Islet of Langerhans (tissue), 1 donor: ENCODE measurements at regions not wholly inside any gene's neighbourhood (a gene's known extent, or its start where the extent isn't known, plus 50 kb on each side); places are given as distances from the start of the nearest gene placed in this dataset.

Experiments
- FAIRE-seq: peaks from one replicate; lab custom pipeline; 2011; peaks lifted over from hg19 to GRCh38; lab: Jason Lieb, UNC

DNA sequence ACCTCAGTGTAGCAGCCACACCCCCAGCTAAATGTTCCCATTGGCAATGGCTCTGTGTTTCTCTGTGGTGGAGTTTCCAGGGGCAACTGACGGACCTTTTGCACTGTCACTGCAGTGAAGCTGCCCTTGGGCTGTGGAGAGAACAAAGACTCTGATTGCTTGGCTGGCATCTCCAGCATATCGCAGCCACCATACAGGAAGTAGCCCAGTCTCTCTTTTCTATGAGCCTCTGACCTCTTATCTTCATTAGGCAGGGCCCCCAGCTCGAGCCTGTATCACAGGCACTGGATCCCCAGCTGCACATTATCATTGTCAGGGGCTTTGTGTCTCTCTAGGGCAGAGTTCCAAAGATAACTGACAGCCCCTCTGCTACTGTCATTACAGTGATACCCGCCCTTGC is 483.5 kb downstream of the ARAP2 start:
- FAIRE-seq: no peak

DNA sequence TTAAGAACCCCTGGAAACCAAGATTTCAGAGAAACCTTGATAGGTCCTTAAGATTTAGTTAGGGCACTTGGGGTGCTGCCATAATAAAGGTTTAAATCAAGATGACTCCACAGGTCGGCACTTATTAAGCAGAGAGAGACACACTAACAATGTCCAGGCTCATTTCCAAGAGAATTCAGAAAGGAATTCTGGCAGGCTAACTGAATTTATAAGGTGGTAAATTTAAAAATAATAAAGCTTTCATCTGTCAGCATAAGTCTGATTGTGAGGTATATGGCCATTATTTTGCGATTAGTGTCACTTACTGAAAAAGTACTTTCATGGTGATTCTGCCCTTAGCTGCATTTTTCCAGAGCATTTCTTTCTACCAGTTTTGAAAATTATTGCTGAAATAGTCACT is 472.7 kb downstream of the ARAP2 start:
- no peak for FAIRE-seq

DNA sequence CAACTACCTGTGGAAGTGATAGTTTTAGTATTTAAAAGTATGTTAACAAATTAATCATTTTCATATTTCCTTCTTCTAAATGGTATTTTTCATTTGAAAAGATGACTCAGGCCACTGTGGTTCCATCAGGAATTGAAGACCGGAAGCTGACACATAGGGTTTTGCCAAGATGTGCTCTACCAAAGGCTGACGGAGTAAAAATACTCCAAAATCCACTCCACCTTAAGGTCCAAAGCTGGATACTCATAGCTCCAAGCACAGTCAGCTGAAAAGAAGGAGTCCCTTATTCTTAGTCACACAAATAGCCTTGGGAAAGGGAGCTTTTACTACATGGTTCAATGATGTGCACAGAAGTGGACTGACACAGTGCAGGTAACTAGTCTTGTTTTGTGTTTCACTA is 472.0 kb downstream of the ARAP2 start:
- FAIRE-seq: no peak

DNA sequence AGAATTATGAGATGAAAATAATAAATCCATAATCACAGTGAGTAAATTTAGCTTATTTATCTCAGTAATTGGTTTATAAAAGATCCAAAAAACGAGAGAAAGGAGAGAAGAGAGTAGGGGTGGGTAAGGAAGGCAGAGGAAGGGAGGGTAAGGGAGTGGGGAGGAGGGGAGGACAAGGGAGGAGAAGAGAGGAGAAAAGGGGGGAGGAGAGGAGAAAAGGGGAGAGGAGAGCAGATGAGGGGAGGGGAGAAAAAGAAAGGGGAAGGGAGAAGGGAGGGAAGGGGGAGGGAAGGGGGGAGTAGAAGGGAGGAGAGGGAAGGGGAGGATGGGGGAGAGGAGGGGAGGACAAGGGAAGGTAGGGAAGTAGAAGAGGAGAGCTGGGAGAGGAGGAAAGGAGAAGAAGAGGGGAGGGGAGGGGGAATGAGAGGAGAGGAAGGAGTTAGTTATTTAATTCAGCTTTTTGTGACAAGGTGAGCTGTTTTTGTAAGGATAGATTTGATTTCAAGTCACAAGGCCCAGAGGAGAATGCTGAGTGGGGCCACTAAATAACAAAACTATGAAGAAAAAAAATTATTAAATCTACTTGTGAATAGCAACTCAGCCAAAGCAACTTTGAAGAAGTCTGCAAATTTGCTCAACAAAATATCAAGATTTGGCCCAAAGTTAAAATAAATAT is 454.3 kb downstream of the ARAP2 start:
- FAIRE-seq: no peak

DNA sequence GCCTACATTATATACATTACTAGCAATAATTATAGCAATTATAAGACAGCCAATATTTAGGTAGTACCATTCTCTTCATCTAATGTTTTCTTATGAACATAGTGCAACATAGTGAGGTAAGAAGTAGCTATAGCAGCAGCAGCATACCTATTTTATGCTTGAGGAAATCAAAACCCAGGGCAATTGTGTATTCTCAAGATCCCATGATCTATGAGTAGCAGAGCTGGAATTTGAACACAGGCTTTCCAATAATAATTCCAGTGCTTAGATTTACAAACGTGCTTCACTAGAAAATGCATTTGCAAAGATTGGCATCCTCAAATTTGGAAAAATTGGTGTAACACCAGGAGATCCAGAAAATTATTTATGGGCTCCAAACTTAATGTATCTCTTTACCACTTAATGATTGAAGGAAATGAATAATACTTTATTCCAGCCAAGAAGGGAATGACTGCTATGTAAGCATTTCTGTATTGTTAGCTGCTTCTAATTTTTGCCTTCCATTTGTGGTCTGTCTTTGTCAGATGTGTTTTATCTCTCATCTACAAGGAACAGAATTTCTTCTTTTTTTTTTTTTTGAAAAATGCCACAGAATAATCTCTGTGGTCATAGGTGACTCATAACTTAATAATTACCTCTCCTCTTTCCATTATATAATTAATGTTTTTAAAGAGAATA is 451.1 kb downstream of the ARAP2 start:
- no peak for FAIRE-seq

DNA sequence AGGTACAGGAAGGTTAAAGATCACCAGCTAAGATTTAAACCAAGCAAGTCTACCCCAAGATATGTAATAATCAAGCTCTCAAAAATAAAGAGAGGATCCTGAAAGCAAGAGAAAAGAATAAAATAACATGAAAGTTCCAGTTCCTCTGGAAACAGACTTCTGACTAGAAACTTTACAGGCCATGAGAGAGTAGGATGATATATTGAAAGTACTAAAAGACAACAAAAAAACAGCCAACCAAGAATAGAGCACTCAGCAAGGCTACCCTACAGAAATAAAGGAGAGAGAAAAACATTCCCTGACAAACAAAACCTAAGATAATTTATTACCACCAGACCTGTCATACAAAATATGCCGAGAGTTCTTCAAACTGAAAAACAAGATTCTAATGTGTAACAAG is 450.5 kb downstream of the ARAP2 start:
- FAIRE-seq: no peak

DNA sequence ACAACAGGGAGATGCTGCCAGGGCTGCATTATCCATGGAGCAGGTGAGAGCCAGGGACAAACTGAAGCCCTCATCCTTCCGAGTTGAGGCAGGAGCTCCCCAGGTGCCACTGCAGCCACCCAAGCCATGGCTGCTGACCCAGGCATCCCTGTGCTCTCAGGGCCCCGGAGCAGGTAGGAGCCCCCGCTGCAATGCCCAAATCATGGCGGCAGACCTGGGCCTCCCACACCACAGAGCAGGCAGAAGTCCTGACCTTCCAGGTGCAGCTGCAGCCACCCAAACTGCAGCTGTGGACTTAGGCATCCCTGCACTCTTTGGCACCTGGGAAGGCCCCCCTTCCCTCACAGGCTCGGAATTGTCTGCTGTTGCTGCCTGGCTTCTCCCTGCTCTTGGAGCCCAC is 443.6 kb downstream of the ARAP2 start:
- no peak for FAIRE-seq

DNA sequence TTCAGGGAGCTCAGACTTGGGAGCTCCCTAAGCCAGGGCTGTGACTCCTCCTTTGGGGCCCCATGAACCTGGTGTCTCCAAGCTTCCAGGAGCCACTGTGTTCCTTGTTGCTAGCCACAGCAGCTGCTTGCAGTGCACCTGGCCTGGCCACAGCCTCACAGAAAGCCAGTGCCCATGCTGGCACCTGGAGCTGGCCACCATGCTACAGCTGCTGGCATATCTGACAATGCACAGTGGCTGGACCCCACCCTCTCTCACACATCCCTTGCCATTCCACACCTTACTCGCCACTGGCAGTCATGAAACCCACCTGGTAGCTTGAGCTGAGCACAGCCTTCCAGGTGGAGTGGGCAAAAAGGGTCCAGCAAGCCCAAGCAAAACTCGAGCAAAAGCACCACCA is 441.7 kb downstream of the ARAP2 start:
- no peak for FAIRE-seq

DNA sequence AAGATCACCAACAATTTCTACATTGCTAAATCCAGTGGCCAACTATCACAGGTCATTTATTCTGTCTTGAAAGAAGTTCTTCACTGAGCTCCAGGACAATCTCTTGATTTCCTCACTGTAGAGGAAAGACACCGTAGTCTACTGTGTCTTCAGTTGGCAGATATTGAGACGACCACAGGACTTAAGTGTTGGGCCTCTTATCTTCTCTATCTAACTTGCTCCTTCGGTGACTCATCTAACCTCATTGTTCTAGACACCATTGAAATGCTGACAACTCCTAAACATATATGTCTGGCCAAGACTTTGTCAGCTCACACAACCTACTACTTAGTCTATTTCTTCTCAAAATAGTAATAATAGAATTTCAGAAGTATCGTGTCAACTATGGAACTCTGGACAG is 425.8 kb downstream of the ARAP2 start:
- no peak for FAIRE-seq

DNA sequence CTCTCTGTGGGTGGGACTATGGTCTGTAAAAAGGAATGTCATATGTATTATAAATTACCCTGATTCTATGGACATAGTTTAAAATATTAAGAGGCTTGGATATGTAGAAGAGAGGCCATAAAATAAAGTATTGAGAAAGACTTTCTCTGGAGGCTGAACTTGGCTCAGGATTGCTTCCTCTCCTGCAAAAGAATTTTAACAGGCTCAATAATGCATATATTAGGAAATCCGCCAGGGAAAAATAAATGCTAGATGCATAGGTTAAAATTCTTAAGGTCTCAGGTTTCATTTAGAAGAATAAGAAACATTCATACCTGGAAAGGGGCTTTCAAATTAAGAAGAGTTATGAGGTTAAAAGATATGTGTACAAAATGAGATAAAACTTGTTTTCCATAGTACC is 424.3 kb downstream of the ARAP2 start:
- FAIRE-seq: no peak

DNA sequence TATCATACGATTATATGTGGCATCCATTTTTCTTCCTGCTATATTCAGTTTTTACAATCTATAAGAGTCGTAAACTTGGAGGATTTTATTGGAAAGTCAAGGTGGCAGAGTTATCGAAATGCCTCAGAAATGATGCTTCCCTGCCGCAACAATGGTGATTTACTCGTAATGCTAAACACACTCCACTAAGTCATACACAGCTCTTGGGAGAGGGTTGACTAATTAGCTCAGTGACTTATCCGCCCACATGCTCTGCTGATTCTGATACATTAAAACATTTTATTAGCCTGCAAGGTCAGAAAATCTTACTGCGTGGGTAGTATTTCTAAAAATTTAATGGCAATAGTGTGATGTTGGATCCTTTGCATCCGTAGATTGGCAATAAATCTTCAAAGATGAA is 420.1 kb downstream of the ARAP2 start:
- FAIRE-seq: no peak

DNA sequence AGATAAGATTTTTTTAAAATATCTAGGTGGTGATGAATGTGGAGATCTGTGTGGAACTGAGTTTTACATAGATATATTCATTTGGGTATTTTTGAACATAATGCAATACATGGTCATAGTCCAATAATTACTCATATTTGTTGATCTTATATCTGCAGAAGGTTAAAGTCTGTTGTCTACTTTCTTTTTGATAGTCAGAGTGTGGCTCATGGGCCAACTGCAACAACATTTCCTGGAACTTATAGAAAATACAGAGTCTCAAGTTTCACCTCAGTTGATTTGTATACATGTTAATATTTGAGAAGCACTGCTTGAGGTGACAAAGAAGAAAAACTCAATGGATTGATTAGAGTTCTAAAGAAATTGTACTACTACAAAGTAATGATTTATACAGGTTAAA is 408.4 kb downstream of the ARAP2 start:
- FAIRE-seq: no peak

DNA sequence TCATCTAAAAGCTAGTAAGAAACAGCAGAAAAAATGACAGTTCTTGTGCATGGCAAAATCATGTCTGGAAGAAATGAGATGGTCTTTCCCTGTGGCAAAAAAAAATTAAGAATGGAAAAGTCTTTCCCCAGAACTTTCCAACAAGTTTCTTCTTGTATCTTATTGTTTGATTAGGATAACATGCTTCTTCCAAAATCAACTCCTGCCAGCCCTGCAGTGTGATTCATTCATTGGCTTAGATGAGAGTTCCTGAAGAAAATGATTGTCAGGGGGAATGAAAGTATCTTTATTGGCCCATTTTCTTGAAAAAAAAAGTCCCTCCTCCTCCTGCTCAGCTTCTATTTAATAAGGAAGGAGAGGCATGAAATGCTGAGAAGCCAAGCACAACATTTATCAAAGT is 407.7 kb downstream of the ARAP2 start:
- no peak for FAIRE-seq

DNA sequence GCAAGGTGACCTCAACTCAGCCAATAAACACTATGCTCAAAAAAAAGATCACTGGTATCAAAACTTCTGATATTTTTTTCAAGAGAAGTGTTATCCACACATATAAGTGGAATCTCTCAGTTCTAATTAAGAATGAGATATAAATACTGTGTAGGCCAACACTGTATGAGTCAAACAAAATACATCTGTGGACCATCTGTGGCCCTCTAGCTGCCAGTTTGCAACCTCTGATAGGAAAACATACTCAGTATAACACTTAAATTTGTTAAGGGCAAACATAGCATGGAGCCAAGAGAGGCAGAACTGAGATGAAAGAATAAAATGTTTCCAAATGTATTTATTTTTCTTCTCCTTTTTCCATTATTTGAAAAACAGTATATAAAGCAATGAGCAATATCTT is 377.3 kb downstream of the ARAP2 start:
- FAIRE-seq: no peak

DNA sequence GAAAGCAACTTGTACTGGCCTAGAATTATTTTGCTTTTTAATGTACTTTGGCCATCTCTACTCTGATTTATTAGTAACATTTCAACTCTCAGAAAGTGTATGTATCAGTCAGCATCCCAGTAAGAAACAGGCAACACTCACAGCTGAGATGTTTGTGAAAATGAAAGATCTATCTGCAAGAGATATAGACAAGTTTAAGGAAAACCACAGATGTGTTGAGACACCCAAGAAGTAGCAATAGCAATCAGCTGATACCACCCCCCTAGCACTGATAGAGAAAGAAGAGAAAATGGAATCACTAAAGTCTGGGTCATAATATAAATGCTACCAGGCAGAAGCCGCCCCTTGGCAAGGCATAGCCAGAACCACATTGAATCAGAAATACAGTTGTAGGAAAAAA is 372.0 kb downstream of the ARAP2 start:
- FAIRE-seq: no peak

DNA sequence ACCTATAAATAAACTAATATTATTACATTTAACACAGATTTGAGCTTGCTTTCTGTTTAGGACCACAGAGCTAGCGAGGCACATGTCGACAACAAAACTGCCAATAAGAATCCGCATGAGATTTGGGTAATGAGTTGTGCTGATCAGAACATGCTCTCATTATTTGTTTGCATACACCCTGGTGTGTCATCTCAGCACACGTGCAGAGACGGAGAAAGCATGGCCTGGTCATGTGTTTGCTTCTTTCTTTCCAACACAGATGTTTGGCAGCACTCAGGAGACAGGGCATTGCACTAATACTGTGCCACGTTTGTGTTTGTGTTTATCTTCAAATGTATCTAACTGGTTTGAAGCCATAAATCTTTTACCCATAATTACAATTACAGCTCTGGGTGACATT is 364.8 kb downstream of the ARAP2 start:
- FAIRE-seq: no peak

DNA sequence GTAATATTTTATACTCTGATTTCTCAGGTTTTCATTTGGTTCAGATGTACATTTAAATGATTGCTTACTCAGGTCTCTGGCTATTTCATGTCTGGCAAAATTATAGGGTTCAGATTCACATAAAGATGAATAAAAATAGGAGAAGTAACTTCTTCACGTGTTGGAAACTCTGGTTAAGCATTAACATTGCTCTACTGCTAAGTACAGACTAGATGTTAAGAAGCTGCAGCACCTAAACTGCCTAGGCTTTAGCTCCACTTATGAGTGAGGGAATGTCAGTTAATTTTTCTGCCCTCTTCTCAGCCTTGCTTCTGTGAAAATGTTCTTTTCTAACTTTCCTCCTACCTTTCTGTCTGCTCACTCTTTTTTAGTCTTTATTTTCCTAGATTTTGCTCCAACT is 361.2 kb downstream of the ARAP2 start:
- no peak for FAIRE-seq

DNA sequence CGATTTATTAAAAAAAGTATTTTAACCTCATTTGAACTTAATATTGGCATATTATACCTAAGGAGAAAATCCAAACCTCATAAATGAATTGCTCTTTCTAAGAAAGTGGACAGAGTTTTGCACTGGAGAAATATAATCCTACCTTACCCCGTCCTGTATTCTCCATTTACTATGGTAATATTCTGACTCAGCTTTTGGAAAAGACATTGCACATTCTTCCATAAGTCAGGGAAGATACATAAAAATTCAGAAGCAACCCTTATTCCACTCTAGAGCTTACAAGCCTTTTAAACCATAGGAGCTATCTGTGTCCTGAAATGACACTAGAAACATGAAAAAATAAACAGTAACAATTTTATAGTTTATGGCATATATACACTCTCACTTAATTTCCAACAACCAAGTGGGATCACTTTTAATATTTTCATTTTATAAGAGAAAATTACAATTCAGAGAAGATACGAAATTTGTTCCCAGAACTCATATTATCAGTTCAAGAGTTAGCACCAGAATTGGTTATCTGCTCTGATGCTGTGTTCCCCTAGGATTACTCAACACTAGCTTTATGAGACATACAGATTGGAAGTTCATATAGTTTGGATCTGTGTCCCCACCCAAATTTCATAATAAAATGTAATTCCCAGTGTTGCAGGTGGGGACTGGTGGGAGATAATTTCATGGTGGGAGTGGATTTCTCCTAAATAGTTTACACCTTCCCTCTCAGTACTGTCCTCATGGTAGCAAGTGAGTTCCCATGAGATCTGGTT is 359.4 kb downstream of the ARAP2 start:
- no peak for FAIRE-seq

DNA sequence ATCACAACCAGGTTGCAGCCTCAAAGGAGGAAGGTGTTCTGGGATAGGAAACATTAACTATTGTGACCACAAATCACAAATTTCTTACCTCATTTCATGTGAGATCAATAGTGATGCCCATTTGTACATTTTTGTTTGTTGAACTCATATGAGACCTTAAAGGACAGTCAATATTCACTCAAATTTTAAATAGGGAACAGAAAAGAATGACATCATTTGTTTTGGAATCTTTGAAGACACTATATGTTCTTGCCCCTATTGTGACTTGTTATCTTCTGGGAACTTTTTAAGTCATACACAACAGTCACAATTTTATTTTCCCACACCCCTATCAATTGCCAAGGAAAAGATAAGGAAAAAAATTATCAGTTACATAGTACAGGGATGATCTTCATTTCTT is 346.5 kb downstream of the ARAP2 start:
- FAIRE-seq: no peak

DNA sequence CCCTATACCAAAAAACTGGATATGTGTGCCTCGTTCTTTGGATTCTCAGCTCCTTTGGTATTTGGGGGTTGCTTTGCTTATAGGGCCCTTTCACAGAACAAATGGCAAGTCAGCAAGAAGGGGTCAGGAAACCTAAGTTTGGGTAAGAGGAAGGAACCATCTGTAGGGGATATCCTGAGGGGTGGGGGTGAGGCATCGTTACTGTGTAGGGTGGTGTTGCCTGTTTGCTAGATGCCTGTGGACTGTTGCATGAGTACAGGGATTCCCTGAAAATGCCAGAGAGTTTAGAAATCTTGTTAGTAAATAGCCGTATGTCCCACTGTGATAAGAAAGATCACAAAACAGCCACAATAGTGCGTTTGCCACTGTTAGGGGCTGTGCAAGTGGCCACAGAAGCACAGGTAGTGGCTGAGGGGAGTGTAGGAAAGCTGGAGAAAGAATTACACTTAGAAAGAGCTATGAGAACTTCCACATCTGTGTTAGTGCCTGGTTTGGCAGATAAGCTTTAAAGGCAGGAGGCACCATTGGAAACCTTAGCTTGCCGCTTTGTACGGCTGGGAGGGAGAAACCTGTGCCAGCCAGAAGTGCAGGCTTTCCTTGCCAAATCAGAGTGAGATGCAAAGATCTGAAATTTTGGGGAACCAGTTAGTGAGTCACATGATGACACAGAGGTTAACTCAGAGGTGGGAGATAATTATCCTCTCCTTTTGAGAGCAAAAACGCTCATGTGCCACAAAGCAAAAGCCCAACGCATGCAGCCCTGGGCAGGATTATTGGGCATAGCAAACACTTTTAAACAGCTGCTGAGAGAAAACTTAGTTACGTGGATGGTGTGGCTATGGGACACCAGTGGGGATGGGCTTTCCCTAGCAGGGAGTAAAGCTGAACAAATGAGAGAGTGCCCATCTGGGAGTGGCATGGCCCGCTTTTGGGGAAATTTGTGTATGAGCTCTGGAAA is 343.7 kb downstream of the ARAP2 start:
- no peak for FAIRE-seq

DNA sequence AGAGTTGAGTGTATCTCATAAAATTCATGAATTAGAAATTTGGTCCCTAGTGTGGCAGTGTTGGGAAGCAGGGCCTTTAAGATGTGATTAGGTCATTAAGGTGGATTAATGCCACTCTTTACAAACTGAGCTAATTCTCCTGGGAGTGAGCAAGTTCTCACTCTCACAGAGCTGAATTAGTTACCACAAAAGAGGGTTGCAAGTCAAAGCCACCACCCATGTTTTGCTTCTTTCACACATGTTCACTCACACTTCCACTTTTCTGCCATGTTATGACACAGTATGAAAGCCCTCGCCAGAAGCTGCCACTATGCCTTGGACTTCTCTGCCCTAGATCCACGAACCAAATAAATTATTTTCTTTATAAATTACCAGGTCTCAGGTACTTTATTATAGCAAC is 332.1 kb downstream of the ARAP2 start:
- FAIRE-seq: no peak

DNA sequence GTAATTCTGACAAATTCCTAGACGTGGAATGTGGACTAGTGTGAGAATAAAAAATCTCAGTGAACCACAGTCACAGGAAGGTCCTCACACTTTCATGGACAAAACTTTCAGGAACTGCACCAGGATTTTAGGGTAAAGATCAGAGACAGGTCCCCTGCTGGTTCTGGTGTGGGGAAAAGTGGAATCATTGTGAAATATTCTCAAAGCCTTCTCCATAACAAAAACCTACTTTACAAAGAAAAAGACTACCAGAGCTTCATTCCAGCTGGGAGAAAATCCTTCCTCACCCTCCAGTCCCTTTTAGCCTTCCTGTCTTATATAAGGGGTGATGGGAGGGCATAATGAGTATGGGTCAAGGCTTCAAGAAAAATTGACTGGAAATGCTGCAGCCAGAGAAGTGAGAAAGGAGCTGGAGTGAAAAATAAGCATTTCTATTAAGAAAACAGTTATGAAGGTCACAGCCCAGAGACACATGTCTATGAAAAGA is 325.8 kb downstream of the ARAP2 start:
- FAIRE-seq: no peak
